Left ventricle myocardium superior (tissue), 1 donor: ENCODE measurements at regions not wholly inside any gene's neighbourhood (a gene's known extent, or its start where the extent isn't known, plus 50 kb on each side); places are given as distances from the start of the nearest gene placed in this dataset.
"Not testable (repeated sequence)": the region's sequence is repeated elsewhere in the genome, so short reads cannot be mapped to it uniquely, and the experiment has no call there.

Experiments used
- ATAC-seq: fragments of 200-7000 bp; cut with Tn5 transposase; one replicate; pipeline ENCODE4 v1.9.1; 2020; ENCODE audit warnings: mild to moderate bottlenecking, moderate library complexity
- DNase-seq: peaks from one replicate; pipeline ENCODE4 v3.0.0-alpha.2; 2020
- intact Hi-C: fragments of 100-400 bp; cut with micrococcal nuclease; formaldehyde crosslinking; loops from one replicate; pipeline ENCODE4 v1.11.0; 2022
- donor health status: DM: no; HTN: yes; CAD: no; lungs with severe emphysema.

- ATAC-seq, result no peak
- no peak for DNase-seq
- intact Hi-C loops, result no loop called here
Observed at GRCh38 chr13:111589321-111589720, 268.9 kb downstream of the TEX29 start.

GRCh38 chr13:111589992-111590391 is 269.6 kb downstream of the TEX29 start:
- intact Hi-C loops, result no loop called here
- DNase-seq, result no peak
- no peak for ATAC-seq

DNA sequence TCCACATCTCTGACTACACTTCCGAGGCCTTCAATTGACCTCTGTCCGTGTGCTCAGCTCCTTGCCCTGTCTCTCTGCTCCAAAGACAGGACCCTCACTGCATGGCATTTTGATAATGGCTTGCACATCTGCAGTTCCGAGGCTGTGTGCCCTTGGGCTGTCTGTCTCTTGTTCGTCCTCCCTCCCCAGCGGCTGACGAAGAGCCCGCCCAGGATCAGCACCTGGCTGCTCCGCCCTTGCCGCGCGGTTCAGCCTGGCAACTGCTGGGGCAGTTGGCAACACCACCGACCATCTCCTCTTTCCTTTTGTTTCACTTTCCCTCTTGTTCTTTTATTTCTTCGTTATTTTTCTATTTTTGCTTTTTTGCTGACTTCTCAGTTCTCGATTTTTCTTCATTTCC is 270.4 kb downstream of the TEX29 start:
- DNase-seq (no peak), ATAC-seq (no peak)
- intact Hi-C loops, result no loop called here

DNA sequence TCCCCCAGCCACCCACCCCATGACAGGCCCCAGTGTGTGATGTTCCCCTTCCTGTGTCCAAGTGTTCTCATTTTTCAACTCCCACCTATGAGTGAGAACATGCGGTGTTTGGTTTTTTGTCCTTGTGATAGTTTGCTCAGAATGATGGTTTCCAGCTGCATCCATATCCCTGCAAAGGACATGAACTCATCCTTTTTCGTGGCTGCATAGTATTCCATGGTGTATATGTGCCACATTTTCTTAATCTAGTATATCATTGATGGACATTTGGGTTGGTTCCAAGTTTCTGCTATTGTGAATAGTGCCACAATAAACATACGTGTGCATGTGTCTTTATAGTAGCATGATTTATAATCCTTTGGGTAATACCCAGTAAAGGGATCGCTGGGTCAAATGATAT is 273.0 kb downstream of the TEX29 start:
- ATAC-seq, intact Hi-C loops: not testable (repeated sequence)

GRCh38 chr13:111594606-111595005 is 274.2 kb downstream of the TEX29 start:
- ATAC-seq (no peak), DNase-seq (no peak)
- intact Hi-C loops, result no loop called here

More for the DNA sequence above, 273.0 kb downstream of the TEX29 start:
- DNase-seq, result not testable (repeated sequence)

GRCh38 chr13:111595276-111595675 is 274.8 kb downstream of the TEX29 start:
- ATAC-seq, result no peak
- intact Hi-C loops, result no loop called here
- DNase-seq, result no peak

DNA sequence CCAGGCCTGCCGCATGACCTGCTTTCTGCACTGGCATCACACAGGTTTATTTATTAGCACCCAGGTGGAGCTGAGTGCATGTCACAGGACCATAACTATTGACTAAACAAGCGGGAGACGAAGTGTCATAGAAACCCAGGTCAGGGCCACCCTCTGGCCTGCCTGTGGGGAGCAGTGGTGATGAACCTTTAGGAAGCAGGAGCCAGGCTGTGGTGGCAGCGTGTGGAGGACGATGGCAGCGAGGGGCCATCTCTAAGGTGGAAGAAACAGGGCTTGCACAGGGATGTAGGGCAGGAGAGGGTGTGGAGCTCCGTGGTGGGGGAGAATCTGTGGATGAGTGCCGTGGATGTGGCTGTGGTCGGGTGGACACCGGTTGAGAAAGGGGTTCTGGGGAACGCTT is 275.3 kb downstream of the TEX29 start:
- DNase-seq (no peak), ATAC-seq (no peak)
- intact Hi-C loops, result no loop called here

DNA sequence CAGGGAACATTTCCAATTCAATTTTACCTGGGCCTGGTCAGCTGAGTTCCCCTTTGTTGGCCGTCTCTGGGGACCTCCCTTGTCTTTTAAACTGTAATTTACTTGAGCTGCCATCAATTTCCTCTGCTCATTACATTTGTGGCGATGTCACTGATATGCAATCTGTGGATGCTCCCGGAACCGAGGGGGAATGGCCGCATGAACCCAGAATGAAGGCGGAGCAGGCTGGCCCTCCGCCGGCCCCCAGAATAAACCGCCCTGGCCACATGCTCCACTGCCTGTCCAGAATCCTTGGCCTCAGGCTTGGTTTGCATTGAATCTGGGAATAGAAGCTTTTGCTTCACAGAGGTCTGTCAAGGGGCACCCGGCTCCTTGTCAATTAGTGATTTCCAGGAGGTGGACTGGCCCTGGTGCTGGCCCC is 276.8 kb downstream of the TEX29 start:
- ATAC-seq (no peak), DNase-seq (no peak)
- intact Hi-C loops, result no loop called here

GRCh38 chr13:111597618-111598017 is 277.2 kb downstream of the TEX29 start:
- no peak for ATAC-seq

DNA sequence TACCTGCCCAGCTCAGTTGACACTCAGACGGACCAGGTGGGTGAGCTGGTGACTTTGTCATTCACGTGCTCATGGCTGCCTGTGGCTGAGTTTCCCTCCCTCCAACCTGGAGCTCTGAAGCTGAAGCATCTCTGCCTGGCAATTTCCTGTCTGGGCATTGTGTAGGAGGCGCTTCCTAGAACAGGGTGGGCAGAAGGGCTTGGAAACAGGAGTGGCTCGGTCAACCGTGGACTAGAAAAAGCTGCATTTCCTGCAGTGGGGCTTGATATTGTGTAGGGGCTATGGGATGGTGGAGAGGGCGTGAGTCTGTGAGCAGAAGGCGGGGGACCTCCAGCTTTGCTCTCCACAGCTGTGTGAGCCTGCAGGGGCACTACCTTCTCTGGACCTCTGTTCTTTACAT is 278.3 kb downstream of the TEX29 start:
- DNase-seq (no peak), ATAC-seq (no peak)
- intact Hi-C loops, result no loop called here

More at GRCh38 chr13:111597618-111598017, 277.2 kb downstream of the TEX29 start:
- intact Hi-C loops, result no loop called here
- DNase-seq, result no peak

GRCh38 chr13:111599791-111600190 is 279.3 kb downstream of the TEX29 start:
- ATAC-seq, result no peak
- DNase-seq, result no peak
- intact Hi-C loops, result no loop called here

DNA sequence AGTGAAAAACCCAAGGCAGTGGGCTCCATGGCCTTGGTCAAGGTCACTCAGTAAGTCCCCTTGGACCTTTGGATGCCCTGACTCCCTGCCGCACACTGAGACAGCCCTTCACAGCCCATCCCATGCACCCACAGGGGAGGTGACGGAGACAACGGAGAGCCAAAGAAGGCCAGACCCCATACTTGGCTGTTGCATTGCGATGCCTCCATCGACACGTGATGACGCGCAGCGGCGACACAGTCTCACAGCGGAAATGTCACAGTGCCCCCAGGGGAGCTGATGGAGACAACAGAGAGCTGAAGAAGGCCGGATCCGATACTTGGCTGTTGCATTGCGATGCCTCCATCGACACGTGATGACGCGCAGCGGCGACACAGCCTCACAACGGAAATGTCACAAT is 282.4 kb downstream of the TEX29 start:
- DNase-seq (no peak), ATAC-seq (no peak)
- intact Hi-C loops, result no loop called here

DNA sequence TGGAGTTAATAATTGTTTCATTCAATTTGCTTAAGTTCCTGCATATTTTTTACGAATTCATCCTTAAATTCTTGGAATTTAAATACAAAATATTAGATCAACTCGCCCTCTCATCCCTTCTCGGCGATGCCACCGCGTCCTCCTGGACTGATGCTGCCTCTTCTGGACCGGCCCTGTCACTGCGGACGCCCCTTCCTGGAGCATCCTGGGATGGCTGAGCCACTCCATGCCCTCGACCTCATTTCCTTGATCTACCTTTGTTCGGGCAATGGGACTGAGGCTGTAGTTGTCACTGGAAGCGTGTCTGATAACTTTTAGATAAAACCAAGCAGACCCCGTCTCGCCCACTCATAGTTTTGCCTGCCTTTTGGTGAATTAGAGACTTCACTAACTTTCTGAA is 283.7 kb downstream of the TEX29 start:
- intact Hi-C loops, result no loop called here
- ATAC-seq (no peak), DNase-seq (no peak)

DNA sequence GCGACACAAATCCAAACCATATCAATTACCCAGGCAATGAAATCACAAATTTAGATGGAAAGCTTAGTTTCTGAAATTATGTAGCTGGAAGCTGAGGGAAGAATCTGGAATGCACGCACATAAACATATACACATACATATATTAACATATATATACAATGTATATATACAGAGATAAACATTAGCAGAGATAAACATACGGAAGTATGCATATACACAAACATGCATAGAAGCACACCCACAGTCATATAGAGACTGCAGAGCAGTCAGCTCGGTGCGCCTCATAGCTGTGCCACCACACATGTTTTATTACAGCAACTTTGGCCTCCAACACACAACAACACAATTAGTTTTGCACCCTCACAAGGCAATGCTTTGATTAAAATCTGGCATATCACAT is 288.1 kb downstream of the TEX29 start:
- intact Hi-C loops, result no loop called here
- ATAC-seq, result no peak
- no peak for DNase-seq

DNA sequence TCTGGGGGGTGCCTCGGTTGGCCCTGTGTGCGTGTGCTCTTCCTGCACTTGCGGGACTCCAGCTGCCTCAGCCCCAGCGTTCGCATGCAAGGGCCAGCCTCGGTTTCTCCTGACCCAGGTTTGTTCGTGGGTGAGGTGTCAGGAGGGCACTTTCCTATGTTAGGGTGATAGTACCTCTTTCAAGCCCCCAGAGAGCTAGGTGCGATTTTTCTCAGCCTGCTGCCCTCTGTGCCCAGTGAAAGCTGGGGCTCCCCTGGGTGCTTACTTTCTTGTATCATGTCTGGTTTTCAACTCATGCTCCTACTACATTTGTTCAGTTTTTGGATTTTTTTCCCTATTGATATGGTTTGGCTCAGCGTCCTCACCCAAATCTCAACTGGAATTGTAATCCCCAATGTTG is 289.2 kb downstream of the TEX29 start:
- no peak for ATAC-seq
- intact Hi-C loops, result no loop called here
- no peak for DNase-seq

DNA sequence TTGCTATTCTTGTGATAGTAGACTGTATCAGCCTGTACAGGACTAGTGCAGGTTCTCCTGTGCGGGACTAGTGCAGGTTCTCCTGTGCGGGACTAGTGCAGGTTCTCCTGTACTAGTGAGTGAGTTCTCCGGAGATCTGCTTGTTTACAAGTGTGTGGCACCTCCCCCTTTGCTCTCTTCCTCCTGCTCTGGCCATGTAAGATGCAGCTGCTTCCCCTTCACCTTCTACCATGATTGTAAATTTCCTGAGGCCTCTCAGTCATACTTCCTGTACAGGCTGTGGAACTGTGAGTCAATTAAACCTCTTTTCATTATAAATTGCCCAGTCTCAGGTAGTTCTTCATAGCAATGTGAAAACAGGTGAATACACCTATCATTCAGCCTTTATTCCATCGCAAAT is 289.6 kb downstream of the TEX29 start:
- DNase-seq (no peak), ATAC-seq (no peak)
- intact Hi-C loops, result no loop called here

DNA sequence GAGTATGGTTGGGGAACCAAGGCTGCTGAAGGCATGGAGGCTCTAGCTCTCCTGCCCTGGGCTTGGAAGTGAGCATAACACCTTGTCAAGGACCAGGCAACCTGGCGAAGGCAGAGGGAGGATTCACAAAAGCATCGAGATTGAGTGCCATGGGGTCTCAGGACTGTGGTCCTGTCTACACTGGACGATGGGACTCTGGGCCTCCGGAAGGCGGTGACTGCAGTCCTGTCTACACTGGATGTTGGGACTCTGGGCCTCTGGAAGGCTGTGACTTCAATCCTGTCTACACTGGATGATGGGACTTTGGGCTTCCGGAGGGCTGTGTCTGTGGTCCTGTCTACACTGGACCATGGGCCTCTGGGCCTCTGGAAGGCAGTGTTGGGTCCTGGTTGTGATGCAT is 290.4 kb downstream of the TEX29 start:
- ATAC-seq, result no peak
- intact Hi-C loops, result no loop called here
- no peak for DNase-seq

DNA sequence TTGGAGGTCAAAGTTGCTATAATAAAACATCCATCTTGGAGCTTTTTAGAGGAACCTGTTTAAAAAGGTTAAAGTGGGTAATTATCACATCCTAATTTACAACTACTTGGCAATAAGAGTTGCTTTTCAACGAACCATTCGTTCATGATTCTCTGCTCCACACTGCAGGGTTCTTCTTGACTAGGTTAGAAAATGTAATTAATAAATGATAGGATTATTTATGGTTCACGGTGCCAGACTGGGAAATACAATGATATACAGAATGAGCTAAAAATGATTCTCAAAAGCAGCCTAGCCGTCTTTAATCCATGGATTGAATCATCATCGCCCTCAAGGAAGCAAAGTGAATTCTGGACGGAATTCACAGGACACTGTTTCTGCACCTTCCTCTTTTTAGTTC is 291.2 kb downstream of the TEX29 start:
- DNase-seq (no peak), ATAC-seq (no peak)
- intact Hi-C loops, result no loop called here

GRCh38 chr13:111612886-111613285 is 292.4 kb downstream of the TEX29 start:
- ATAC-seq, result no peak
- intact Hi-C loops, result no loop called here

DNA sequence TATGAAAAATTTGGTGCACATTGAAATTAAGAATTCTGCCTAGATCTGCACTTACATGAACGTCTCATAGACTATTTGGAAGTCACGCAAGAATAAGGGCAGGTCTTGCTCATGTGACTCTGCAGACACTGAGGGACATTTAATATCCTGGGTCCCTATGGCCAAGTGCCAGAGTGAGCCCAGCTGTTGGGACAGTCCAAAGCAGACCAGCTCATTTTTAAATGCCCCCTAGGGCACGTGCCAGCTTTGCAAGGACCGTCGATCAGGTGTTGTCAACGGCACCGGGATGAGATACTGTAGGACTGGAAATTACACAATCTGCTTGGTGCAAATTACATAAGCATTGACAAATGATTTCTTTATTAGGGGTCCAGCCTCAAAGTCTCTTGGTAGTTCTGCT is 293.6 kb downstream of the TEX29 start:
- no peak for ATAC-seq
- intact Hi-C loops, result no loop called here
- no peak for DNase-seq

More at GRCh38 chr13:111612886-111613285, 292.4 kb downstream of the TEX29 start:
- no peak for DNase-seq

GRCh38 chr13:111614613-111615012 is 294.2 kb downstream of the TEX29 start:
- DNase-seq (no peak), ATAC-seq (no peak)
- intact Hi-C loops, result no loop called here

DNA sequence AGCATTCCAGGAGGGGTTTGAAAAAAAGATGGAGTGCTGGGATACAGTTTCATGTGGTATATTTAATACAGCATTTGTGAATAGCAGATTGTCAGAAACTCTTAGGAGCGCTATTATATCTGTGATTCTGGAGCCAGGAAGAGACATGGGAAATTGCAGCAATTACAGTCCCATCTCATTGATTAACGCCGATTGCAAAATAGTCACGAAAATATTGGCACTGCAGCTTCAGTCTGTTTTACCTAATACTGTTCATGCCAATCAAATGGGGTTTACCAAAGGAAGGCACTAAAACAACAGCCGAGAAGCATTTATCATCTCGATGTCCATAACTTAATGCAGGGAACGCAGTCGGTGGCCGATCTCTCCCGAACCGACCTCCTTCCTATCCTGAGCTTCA is 295.8 kb downstream of the TEX29 start:
- DNase-seq (no peak), ATAC-seq (no peak)
- intact Hi-C loops, result no loop called here
